ENCODE measurements at regions not wholly inside any gene's neighbourhood (a gene's known extent, or its start where the extent isn't known, plus 50 kb on each side); places are given as distances from the start of the nearest gene placed in this dataset.

- TF ChIP-seq, protein P1, sequence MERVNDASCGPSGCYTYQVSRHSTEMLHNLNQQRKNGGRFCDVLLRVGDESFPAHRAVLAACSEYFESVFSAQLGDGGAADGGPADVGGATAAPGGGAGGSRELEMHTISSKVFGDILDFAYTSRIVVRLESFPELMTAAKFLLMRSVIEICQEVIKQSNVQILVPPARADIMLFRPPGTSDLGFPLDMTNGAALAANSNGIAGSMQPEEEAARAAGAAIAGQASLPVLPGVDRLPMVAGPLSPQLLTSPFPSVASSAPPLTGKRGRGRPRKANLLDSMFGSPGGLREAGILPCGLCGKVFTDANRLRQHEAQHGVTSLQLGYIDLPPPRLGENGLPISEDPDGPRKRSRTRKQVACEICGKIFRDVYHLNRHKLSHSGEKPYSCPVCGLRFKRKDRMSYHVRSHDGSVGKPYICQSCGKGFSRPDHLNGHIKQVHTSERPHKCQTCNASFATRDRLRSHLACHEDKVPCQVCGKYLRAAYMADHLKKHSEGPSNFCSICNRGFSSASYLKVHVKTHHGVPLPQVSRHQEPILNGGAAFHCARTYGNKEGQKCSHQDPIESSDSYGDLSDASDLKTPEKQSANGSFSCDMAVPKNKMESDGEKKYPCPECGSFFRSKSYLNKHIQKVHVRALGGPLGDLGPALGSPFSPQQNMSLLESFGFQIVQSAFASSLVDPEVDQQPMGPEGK (CRISPR knock-in tag; IDR thresholded peaks at IDR 0.05; ENCODE audit: borderline replicate concordance): no peak
- TF ChIP-seq ZNF8 (CRISPR knock-in tag; IDR thresholded peaks at IDR 0.05): no peak
- TF ChIP-seq CREB5 (CRISPR knock-in tag; IDR thresholded peaks at IDR 0.05; ENCODE audit: low read depth): no peak
- TF ChIP-seq ESRRG (CRISPR knock-in tag; IDR thresholded peaks at IDR 0.05): no peak
- no peak for TF ChIP-seq OSR1 (CRISPR knock-in tag; IDR thresholded peaks at IDR 0.05)
- TF ChIP-seq GLIS3 (CRISPR knock-in tag; IDR thresholded peaks at IDR 0.05): no peak
- TF ChIP-seq TOX (CRISPR knock-in tag; IDR thresholded peaks at IDR 0.05; ENCODE audit: borderline replicate concordance): no peak
- TF ChIP-seq ZC3H10 (CRISPR knock-in tag; IDR thresholded peaks at IDR 0.05): no peak
- TF ChIP-seq ZFP3 (CRISPR knock-in tag; IDR thresholded peaks at IDR 0.05): no peak
- TF ChIP-seq, protein P2, sequence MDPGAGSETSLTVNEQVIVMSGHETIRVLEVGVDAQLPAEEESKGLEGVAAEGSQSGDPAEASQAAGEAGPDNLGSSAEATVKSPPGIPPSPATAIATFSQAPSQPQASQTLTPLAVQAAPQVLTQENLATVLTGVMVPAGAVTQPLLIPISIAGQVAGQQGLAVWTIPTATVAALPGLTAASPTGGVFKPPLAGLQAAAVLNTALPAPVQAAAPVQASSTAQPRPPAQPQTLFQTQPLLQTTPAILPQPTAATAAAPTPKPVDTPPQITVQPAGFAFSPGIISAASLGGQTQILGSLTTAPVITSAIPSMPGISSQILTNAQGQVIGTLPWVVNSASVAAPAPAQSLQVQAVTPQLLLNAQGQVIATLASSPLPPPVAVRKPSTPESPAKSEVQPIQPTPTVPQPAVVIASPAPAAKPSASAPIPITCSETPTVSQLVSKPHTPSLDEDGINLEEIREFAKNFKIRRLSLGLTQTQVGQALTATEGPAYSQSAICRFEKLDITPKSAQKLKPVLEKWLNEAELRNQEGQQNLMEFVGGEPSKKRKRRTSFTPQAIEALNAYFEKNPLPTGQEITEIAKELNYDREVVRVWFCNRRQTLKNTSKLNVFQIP (CRISPR knock-in tag; IDR thresholded peaks at IDR 0.05; ENCODE audit: borderline replicate concordance, low read depth): no peak
- TF ChIP-seq SNAI2 (CRISPR knock-in tag; IDR thresholded peaks at IDR 0.05): no peak
- no peak for TF ChIP-seq ZFP30 (CRISPR knock-in tag; IDR thresholded peaks at IDR 0.05)
- no peak for TF ChIP-seq RARB (CRISPR knock-in tag; IDR thresholded peaks at IDR 0.05)
Measured at GRCh38 chr3:82382831-82383230, 621.4 kb upstream of the GBE1 start.
